Activated T-cell treated with anti-CD3 and anti-CD28 coated beads for 48 hours (primary cell): ENCODE measurements at regions not wholly inside any gene's neighbourhood (a gene's known extent, or its start where the extent isn't known, plus 50 kb on each side); places are given as distances from the start of the nearest gene placed in this dataset.
A peak's percentile ranks its signal among the peaks of the same experiment; 100 is the strongest.

Experiments
- DNase-seq: peaks from one replicate; pipeline ENCODE4 v3.0.0-alpha.2; 2020; ENCODE audit warnings: low read depth

DNA sequence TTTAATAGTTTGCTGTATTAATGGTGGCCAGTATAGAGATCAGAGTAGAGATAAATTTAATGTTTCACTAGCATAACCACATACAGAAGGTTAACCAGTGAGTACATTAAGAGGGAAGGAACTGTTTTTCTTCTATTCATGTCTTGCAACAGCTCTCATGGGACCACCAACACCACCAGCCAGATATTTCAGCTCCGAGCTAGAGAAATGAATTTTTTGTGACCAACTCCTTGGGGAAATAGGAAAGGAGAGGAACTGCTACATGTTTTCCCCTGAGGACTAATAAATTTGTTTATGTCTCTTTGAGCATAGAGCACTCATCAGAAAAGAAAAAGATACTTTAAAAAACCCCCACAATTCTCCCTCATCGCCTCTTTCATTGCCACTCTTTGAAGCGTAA is 247.5 kb downstream of the MBNL1 start:
- DNase-seq = no peak

DNA sequence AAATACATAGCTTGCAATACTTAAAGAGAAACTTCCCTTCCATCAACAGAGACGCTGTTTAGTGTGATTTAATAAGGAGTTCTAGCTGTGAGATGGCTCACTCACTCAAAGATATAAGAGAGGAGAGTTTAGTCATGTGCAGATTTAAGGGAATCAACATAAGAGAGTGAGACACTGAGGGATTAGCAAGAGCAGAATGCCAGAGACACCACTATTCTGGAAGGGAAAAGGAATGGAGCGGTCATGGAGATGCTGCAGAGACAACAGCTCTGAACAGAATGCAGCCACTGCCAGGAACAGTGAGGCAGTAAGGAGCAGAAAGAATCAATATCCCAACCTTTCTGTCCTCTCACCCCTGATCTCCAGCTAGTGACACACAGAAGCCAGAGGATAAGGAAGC is 248.8 kb downstream of the MBNL1 start:
- no peak for DNase-seq

GRCh38 chr3:152518346-152518745 is 249.6 kb downstream of the MBNL1 start:
- DNase-seq = no peak

DNA sequence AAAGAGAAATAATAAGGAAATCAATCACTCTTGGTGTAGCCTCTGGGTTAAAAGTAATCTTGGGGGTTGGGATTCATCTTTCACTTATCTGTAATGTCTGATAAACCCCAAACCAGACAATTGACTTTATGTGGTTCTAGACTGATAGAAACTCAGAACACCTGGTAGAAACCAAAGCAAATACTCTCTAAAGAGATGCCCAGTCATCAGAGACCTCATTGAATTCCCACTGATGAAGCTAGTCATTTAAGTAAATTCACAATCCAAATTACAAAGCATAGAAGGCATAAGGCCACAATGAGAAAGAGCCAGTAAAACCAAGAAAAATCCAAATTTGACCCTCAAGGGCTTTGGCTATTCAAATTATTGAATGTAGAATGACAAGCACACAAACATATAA is 250.6 kb downstream of the MBNL1 start:
- no peak for DNase-seq

DNA sequence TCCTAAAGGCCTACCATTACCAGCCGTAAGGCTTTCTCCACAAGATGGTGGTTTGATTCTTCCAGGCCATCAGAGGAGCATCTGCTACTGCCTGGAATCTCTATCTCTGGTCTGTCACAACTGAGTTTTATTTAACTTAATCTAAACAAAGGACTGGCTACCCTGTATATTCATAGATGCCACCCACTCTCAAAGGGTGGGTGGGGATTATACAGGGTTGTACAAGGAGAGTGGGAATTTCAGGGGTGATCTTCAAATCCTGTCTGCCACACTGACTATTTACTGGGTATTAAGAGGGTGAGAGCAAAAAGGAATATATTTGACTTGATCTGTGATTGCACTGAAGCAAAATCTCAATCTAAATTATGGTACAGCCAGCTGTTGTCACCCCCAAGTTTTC is 253.3 kb downstream of the MBNL1 start:
- DNase-seq = no peak

GRCh38 chr3:152524198-152525140 is 255.7 kb downstream of the MBNL1 start:
- DNase-seq = no peak

- DNase-seq = no peak
These were observed 263.0 kb downstream of the MBNL1 start for GRCh38 chr3:152531717-152532116.

- no peak for DNase-seq
These were observed 269.8 kb downstream of the MBNL1 start for GRCh38 chr3:152538518-152538917.

DNA sequence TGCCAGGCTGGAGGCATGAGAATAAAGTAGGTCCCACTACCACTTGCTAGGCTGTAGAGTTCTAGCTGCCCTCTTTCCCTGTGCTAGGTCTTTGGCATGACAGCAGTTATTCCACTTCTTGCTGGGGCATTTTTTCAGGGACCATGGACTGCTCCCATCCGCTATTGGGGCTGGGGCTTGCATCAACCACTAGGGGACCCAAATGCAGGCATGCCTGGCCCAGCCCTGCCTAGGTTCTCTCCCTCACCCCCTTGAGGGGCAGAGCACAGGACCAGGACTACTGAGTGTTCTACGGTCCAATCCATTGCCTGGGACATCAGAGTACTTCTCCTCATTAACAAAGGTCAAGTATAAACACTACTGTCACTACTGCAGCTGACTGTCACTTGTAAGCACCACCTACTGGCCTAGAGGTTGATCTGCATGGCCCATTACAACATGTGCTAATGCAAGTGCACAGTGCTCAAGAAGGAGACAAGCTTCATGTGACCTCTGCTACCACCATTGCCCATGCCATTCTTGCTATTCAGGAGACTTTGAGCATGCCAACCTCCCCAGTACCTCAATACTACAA is 270.5 kb downstream of the MBNL1 start:
- DNase-seq = no peak

DNA sequence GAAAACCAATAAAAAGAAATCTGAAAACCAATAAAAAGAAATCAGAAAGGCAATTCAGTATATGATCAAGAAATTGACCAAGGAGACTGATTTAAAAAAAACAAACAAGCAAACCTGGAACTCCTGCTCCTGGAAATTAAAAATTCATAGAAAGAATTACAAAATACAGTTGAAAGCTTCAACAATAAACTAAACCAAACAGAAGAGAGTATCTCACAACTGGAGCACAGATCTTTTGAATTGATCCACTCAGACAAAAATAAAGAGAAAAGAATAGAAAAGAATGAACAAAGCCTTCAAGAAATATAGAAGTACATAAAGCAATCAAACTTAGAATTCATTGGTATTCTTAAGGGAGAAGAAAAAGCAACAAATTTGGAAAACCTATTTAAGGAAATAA is 271.4 kb downstream of the MBNL1 start:
- no peak for DNase-seq

GRCh38 chr3:152547153-152547552 is 278.4 kb downstream of the MBNL1 start:
- no peak for DNase-seq

DNA sequence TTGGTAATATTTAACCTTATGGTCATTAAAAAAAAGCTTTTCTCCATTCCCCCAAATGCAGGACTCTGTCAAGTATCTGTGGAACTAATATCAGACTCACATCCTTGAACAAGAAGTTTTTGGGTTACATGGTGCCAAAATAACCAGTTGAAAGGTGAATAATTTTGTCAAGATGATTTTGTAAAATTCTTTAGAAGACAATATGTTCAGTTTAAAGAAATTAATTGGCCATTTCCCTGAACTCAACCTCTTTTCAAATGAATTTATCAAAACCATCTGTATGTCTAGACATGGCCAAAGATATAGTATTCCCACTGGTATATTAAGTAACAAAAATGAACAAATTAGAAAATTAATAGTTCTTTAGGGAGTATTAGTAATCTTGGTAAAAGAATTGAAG is 280.5 kb downstream of the MBNL1 start:
- DNase-seq = no peak

DNA sequence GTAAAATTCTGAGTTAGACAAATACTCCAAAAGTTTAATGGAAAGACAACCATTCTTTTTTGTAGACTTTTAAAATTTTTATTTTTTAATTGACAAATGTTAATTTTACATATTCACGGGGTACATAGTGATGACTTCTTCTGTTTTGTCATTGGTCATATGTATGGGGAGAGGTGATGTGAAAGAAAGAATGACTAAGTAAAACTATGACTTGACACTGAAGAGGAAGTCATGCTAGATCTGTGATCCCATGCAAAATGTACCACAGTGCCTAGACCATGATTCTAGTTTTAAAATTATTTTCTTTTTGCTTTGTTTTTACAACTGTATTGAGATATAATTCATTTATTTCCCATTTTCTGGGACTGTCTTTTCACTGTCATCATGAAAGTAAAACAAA is 281.6 kb downstream of the MBNL1 start:
- DNase-seq = no peak

- DNase-seq = no peak
These were observed 280.0 kb upstream of the P2RY1 start for GRCh38 chr3:152554980-152555379.

- no peak for DNase-seq
These were observed 279.2 kb upstream of the P2RY1 start for GRCh38 chr3:152555666-152556291.

DNA sequence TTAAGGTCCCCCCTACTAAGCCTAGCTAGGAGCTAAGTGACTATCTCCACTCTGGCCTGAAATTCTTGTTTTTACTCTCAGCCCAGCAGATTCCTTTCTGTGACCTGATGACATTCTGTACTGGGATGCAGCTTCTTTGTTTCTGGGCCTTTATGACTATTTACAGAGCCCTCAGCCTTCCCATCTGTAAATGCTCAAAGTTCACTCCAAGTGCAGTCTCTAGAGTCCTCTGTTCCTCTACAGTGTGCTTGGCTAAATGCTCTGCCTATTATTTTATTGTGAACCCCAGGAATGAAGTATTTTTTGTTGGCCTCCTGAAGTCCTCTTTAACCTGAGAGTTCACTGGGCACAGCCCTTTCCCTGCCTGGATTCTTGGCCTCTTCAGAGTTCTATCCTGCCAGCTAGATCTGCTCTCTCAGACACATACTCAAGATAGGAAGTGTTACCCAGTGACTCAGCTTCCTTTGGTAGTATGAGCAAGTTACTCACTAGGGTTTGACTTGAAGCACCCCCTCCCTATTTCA is 278.1 kb upstream of the P2RY1 start:
- DNase-seq = no peak

GRCh38 chr3:152557302-152557999 is 277.5 kb upstream of the P2RY1 start:
- no peak for DNase-seq

GRCh38 chr3:152558386-152558785 is 276.5 kb upstream of the P2RY1 start:
- no peak for DNase-seq

- no peak for DNase-seq
These were observed 275.7 kb upstream of the P2RY1 start for GRCh38 chr3:152559246-152559645.

- no peak for DNase-seq
These were observed 270.5 kb upstream of the P2RY1 start for GRCh38 chr3:152564459-152564858.

DNA sequence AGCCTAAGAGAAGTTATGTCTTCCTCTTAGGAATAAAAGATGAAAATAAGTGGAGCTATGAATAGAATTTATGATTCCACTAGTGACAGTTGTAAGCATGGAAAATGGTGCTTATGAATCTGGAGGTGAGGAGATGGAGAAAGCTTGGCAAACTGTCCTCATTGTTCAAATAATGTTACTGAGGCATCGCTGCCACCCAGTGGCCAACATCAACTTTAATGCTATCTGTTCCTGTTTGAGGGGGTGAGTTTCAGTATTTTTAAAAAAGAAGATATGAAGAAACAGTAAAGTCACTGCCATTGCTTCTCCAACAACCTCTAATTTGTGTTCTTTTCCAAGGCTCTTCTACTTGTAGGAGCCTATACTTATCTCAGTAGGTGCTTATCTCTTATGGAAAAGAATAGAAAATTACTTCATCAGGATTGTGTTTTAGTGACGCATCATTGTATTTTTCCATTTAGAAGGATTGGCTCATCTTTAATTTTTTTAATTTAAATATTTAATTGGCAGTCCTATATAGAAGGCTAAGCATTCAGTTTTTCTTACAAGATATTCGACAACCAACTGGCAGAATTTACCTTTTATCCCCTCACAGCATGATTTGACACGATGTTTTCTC is 260.4 kb upstream of the P2RY1 start:
- DNase-seq = peak; percentile 6

GRCh38 chr3:152578769-152579168 is 256.2 kb upstream of the P2RY1 start:
- no peak for DNase-seq
